GM23248 (cell line): ENCODE measurements at regions not wholly inside any gene's neighbourhood (a gene's known extent, or its start where the extent isn't known, plus 50 kb on each side); places are given as distances from the start of the nearest gene placed in this dataset.
"Not testable (repeated sequence)": the region's sequence is repeated elsewhere in the genome, so short reads cannot be mapped to it uniquely, and the experiment has no call there.

Source experiments
- DNase-seq: peaks from one replicate; pipeline ENCODE4 v3.0.0-alpha.2; 2015
- H2AFZ ChIP-seq: fragments of 200-600 bp; sonication (generic); 2 replicates; pipeline ENCODE4 v1.6.1; 2016; ENCODE audit warnings: antibody characterized with exemption
- H3F3A ChIP-seq: fragments of 200-600 bp; sonication (generic); 2 replicates; pipeline ENCODE4 v1.6.1; 2016; ENCODE audit warnings: mild to moderate bottlenecking, antibody characterized with exemption, mixed run types; ENCODE audit not compliant: insufficient read depth
- H3K27ac ChIP-seq: fragments of 200-600 bp; sonication (generic); 2 replicates; pipeline ENCODE4 v1.5.1; 2016; ENCODE audit warnings: mild to moderate bottlenecking
- H3K27me3 ChIP-seq: fragments of 200-600 bp; sonication (generic); replicated peaks from 2 replicates; pipeline ENCODE4 v1.6.1; 2016; ENCODE audit warnings: mild to moderate bottlenecking; ENCODE audit not compliant: insufficient read depth
- H3K36me3 ChIP-seq: fragments of 200-600 bp; sonication (generic); 2 replicates; pipeline ENCODE4 v1.6.1; 2016; ENCODE audit warnings: low read depth, mild to moderate bottlenecking
- H3K4me1 ChIP-seq: fragments of 200-600 bp; sonication (generic); 2 replicates; pipeline ENCODE4 v1.6.1; 2016; ENCODE audit warnings: mild to moderate bottlenecking; ENCODE audit not compliant: insufficient read depth
- H3K4me2 ChIP-seq: fragments of 200-600 bp; sonication (generic); one replicate; pipeline ENCODE4 v1.6.1; 2016; ENCODE audit warnings: mild to moderate bottlenecking; ENCODE audit not compliant: unreplicated experiment
- H3K4me3 ChIP-seq: fragments of 200-600 bp; sonication (generic); 2 replicates; pipeline ENCODE4 v1.5.1; 2016; ENCODE audit warnings: mild to moderate bottlenecking
- H3K79me2 ChIP-seq: fragments of 200-600 bp; sonication (generic); 2 replicates; pipeline ENCODE4 v1.6.1; 2016; ENCODE audit warnings: mild to moderate bottlenecking; ENCODE audit not compliant: insufficient read depth
- H3K9ac ChIP-seq: fragments of 200-600 bp; sonication (generic); 2 replicates; pipeline ENCODE4 v1.6.1; 2016; ENCODE audit warnings: mild to moderate bottlenecking
- H3K9me2 ChIP-seq: fragments of 200-600 bp; sonication (generic); 2 replicates; pipeline ENCODE4 v1.6.1; 2016; ENCODE audit warnings: mixed run types, mild to moderate bottlenecking, moderate library complexity; ENCODE audit not compliant: insufficient read depth
- H3K9me3 ChIP-seq: fragments of 200-600 bp; sonication (generic); one replicate; pipeline ENCODE4 v1.6.1; 2017; ENCODE audit warnings: low read depth
- H4K20me1 ChIP-seq: fragments of 200-600 bp; sonication (generic); 2 replicates; pipeline ENCODE4 v1.6.0; 2016; ENCODE audit not compliant: insufficient read depth
- EZH2 ChIP-seq: fragments of 200-600 bp; sonication (generic); IDR thresholded peaks from 2 replicates; pipeline ENCODE4 v1.6.1; 2018; ENCODE audit warnings: antibody characterized with exemption, mild to moderate bottlenecking; ENCODE audit not compliant: insufficient read depth, poor library complexity, severe bottlenecking
- EZH2phosphoT487 ChIP-seq: fragments of 200-600 bp; sonication (generic); IDR thresholded peaks from 2 replicates; pipeline ENCODE4 v1.6.1; 2018; ENCODE audit warnings: antibody characterized with exemption, moderate library complexity, mild to moderate bottlenecking, low read depth; ENCODE audit not compliant: insufficient read depth
- WGBS, 2 experiments: methylation state at CpG; one replicate each; pipeline ENCODE4 v1.1.6; 2015 to 2017; ENCODE audit warnings: low lambda C conversion rate in 2 of 2, low coverage in 1 of 2; ENCODE audit errors: missing lambda C conversion rate in 2 of 2; 5-methylcytosine and 5-hydroxymethylcytosine counted together
- in situ Hi-C: fragments of 300-500 bp; cut with MboI; formaldehyde crosslinking; loops from 2 replicates; pipeline ENCODE4 v1.15.0; 2020

GRCh38 chr5:57716661-57717060, 234.1 kb upstream of the ACTBL2 start:
- Histone ChIP-seq H3F3A (no peaks in the 10 kb centered on the region; the same call in 1 of the 2 replicates), H3K4me1 (peaks cover 8% of the 10 kb centered on the region), H4K20me1 (no peaks in the 10 kb centered on the region), H3K9ac (no peak overlapping the region), H2AFZ (no peak overlapping the region), H3K4me2 (no peak overlapping the region), H3K9me2 (no peaks in the 10 kb centered on the region), H3K4me3 (no peak overlapping the region), H3K9me3 (no peaks in the 10 kb centered on the region), H3K27me3 (no peaks in the 10 kb centered on the region), H3K27ac (no peak overlapping the region), H3K36me3 (no peaks in the 10 kb centered on the region), H3K79me2 (no peaks in the 10 kb centered on the region)
- 79 to 90% methylated on average over 3 of the region's 3 CpGs for WGBS, 2 experiments
- in situ Hi-C loops: no loop called here
- no peak for TF ChIP-seq EZH2phosphoT487
- no peak for TF ChIP-seq EZH2
- DNase-seq: no peak

- H3K36me3 ChIP-seq: no peaks in the 10 kb centered on the region
- H3K27me3 ChIP-seq: no peaks in the 10 kb centered on the region
- no peaks in the 10 kb centered on the region for H4K20me1 ChIP-seq
- H3K4me3 ChIP-seq: no peak overlapping the region
- H3K9me2 ChIP-seq: no peaks in the 10 kb centered on the region
- in situ Hi-C loops: no loop called here
- H3K79me2 ChIP-seq: no peaks in the 10 kb centered on the region
- H3K9ac ChIP-seq: no peak overlapping the region
- peaks cover 8% of the 10 kb centered on the region for H3K4me1 ChIP-seq
- H3K4me2 ChIP-seq: no peak overlapping the region
- no peaks in the 10 kb centered on the region for H3K9me3 ChIP-seq
- no peak overlapping the region for H2AFZ ChIP-seq
- no peak overlapping the region for H3K27ac ChIP-seq
- peak; percentile 20 for DNase-seq
- TF ChIP-seq EZH2phosphoT487 (no peak), EZH2 (no peak)
- 22 to 26% methylated on average over 2 of the region's 2 CpGs for WGBS, 2 experiments
- no peaks in the 10 kb centered on the region; the same call in 1 of the 2 replicates for H3F3A ChIP-seq
Measured at GRCh38 chr5:57715296-57715695, 232.7 kb upstream of the ACTBL2 start.

GRCh38 chr5:57713535-57713934, 230.9 kb upstream of the ACTBL2 start:
- DNase-seq, in situ Hi-C loops, H3K79me2 ChIP-seq, H2AFZ ChIP-seq, H3K36me3 ChIP-seq, H3K9me3 ChIP-seq, H3K4me1 ChIP-seq, H3K27ac ChIP-seq, H3K27me3 ChIP-seq, H3K4me2 ChIP-seq, H3F3A ChIP-seq, H3K4me3 ChIP-seq, H3K9ac ChIP-seq, H3K9me2 ChIP-seq, H4K20me1 ChIP-seq: not testable (repeated sequence)
- WGBS, 2 experiments: 81 to 87% methylated on average over 3 of the region's 3 CpGs

- Histone ChIP-seq H3K9me2 (no peaks in the 10 kb centered on the region), H3K27me3 (no peaks in the 10 kb centered on the region), H3K4me1 (no peaks in the 10 kb centered on the region), H3K4me2 (no peak overlapping the region), H3K27ac (no peak overlapping the region), H3F3A (no peaks in the 10 kb centered on the region), H2AFZ (no peak overlapping the region), H3K36me3 (no peaks in the 10 kb centered on the region), H3K9ac (no peak overlapping the region), H3K9me3 (no peaks in the 10 kb centered on the region), H3K4me3 (no peak overlapping the region), H4K20me1 (no peaks in the 10 kb centered on the region), H3K79me2 (no peaks in the 10 kb centered on the region)
- WGBS, 2 experiments: 95 to 100% methylated on average over 1 of the region's 1 CpG
- no peak for DNase-seq
- TF ChIP-seq EZH2phosphoT487 (no peak), EZH2 (no peak)
- in situ Hi-C loops: no loop called here
Measured at GRCh38 chr5:57711946-57712345, 229.3 kb upstream of the ACTBL2 start.

- Histone ChIP-seq H3K36me3 (no peaks in the 10 kb centered on the region), H3F3A (no peaks in the 10 kb centered on the region), H3K9me2 (no peaks in the 10 kb centered on the region), H3K9ac (no peak overlapping the region), H2AFZ (no peak overlapping the region), H3K9me3 (no peaks in the 10 kb centered on the region), H3K27ac (no peak overlapping the region), H3K4me1 (no peaks in the 10 kb centered on the region), H3K4me3 (no peak overlapping the region), H4K20me1 (no peaks in the 10 kb centered on the region), H3K27me3 (no peaks in the 10 kb centered on the region), H3K4me2 (no peak overlapping the region), H3K79me2 (no peaks in the 10 kb centered on the region)
- WGBS, 2 experiments: 92 to 95% methylated on average over 2 of the region's 2 CpGs
- TF ChIP-seq EZH2 (no peak), EZH2phosphoT487 (no peak)
- in situ Hi-C loops: no loop called here
- DNase-seq: no peak
Measured at GRCh38 chr5:57711471-57711870, 228.9 kb upstream of the ACTBL2 start.
